ENCODE measurements at regions not wholly inside any gene's neighbourhood (a gene's known extent, or its start where the extent isn't known, plus 50 kb on each side); places are given as distances from the start of the nearest gene placed in this dataset.
"Not testable (repeated sequence)": the region's sequence is repeated elsewhere in the genome, so short reads cannot be mapped to it uniquely, and the experiment has no call there.

DNA sequence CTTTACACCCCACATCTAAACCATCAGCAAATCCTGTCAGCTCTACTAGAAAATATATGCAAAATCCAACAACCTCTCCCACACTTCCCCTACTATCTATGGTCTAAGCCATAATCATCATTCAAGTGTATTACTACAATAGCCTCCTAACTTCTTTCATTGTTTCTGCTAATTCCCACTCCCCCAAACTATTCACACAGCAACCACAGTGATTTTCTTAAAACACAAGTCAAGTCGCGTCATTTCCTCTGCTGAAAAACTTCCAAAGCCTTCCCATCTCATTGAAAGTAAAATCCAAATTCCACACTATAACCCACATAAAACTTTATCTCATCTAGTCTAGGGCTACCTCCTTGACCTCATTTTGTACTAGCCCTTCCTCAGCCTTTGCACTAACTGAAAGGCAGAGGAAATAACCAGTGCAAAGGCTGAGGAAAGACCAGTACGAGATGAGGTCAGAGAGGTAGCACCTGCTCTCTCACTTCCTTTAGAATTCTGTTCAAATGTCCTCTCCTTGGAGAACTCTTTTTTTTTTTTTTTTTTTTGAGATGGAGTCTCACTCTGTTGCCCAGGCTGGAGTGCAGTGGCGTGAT, 65.5 kb upstream of the MDM1 start:
- no peaks in the 10 kb centered on the region for H3K36me3 Mint-ChIP-seq (ENCODE audit: low read depth)
- no peaks in the 10 kb centered on the region for H3K27me3 Mint-ChIP-seq (ENCODE audit: low read depth)

DNA sequence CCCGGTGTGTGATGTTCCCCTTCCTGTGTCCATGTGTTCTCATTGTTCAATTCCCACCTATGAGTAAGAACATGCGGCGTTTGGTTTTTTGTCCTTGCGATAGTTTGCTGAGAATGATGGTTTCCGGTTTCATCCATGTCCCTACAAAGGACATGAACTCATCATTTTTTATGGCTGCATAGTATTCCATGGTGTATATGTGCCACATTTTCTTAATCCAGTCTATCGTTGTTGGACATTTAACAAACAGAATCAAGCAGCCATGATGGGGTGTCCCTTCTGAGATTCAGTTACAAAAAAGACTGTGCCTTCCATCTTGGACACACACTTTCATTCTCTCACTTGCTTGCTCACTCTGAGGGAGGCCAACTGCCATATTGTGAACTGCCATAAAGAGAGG, 66.5 kb upstream of the MDM1 start:
- DNase-seq (ENCODE audit: low read depth, low spot score); H3K4me1 Mint-ChIP-seq; H3K36me3 Mint-ChIP-seq (ENCODE audit: low read depth); H3K4me3 Mint-ChIP-seq; H3K9me3 Mint-ChIP-seq; H3K27ac Mint-ChIP-seq (ENCODE audit: unreplicated experiment); H3K27me3 Mint-ChIP-seq (ENCODE audit: low read depth): not testable (repeated sequence)

More for the DNA sequence above, 65.5 kb upstream of the MDM1 start:
- no peak overlapping the region for H3K4me3 Mint-ChIP-seq
- no peaks in the 10 kb centered on the region for H3K4me1 Mint-ChIP-seq
- TF ChIP-seq, protein P1, sequence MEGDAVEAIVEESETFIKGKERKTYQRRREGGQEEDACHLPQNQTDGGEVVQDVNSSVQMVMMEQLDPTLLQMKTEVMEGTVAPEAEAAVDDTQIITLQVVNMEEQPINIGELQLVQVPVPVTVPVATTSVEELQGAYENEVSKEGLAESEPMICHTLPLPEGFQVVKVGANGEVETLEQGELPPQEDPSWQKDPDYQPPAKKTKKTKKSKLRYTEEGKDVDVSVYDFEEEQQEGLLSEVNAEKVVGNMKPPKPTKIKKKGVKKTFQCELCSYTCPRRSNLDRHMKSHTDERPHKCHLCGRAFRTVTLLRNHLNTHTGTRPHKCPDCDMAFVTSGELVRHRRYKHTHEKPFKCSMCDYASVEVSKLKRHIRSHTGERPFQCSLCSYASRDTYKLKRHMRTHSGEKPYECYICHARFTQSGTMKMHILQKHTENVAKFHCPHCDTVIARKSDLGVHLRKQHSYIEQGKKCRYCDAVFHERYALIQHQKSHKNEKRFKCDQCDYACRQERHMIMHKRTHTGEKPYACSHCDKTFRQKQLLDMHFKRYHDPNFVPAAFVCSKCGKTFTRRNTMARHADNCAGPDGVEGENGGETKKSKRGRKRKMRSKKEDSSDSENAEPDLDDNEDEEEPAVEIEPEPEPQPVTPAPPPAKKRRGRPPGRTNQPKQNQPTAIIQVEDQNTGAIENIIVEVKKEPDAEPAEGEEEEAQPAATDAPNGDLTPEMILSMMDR (conservative IDR thresholded peaks at IDR 0.05): no peak
- H3K9me3 Mint-ChIP-seq: peaks cover 2% of the 10 kb centered on the region
- no peak for DNase-seq (ENCODE audit: low read depth, low spot score)
- no peak overlapping the region for H3K27ac Mint-ChIP-seq (ENCODE audit: unreplicated experiment)

DNA sequence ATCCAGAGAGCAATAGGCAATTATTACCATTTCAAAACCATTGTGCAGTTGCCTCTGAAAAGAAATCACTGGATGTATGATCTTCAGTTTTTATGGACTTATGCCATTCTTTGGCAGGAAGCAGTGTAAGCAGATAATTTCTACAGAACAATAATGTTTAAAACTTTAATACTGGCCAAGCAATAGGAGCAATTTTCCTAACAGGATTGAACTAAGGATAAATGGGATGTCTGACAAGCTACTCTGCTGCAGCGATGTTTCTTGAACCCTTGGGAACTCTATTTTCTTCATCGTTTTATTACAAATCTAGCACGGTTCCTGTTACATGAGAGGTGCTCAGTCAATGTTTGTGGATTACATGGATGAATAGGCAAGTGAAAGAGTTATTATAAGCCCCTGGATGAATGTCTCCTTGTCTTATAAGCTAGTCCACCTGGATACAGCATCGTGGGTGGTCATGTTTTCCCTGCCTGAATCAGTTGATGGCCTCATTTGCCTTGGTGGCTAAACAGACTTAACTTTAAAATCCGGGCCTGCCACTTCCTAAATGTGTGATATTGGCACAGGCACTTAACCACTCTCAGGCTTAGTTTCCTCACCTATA, 68.2 kb upstream of the MDM1 start:
- Mint-ChIP-seq H3K27me3 (ENCODE audit: low read depth) (peaks cover 10% of the 10 kb centered on the region), H3K27ac (ENCODE audit: unreplicated experiment) (no peak overlapping the region), H3K9me3 (peaks cover 2% of the 10 kb centered on the region), H3K36me3 (ENCODE audit: low read depth) (no peaks in the 10 kb centered on the region), H3K4me3 (no peak overlapping the region), H3K4me1 (no peaks in the 10 kb centered on the region)
- TF ChIP-seq, protein P1 (conservative IDR thresholded peaks at IDR 0.05): no peak
- DNase-seq (ENCODE audit: low read depth, low spot score): no peak

DNA sequence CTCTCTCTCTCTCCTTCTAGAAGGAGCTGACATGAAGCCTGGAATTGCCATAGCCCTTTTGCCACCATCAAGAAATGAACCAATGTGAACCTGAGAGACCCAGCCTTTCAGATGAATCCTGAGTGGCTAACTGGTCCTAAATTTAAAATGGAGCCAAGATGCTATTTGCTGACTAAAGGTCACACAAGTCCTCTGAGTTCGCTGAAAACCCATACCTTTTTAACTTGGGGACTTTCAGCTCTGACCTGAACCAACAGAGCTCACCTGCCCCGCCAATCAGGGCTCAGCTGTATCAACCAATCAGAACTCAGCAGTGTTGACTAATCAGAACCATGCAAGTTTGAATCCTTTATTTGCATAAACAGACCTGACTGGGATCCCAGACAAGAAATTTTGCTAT, 70.3 kb upstream of the MDM1 start:
- Mint-ChIP-seq H3K36me3 (ENCODE audit: low read depth) (no peaks in the 10 kb centered on the region), H3K9me3 (no peaks in the 10 kb centered on the region), H3K4me1 (no peaks in the 10 kb centered on the region), H3K4me3 (no peak overlapping the region), H3K27me3 (ENCODE audit: low read depth) (peaks cover 21% of the 10 kb centered on the region), H3K27ac (ENCODE audit: unreplicated experiment) (no peak overlapping the region)
- no peak for DNase-seq (ENCODE audit: low read depth, low spot score)
- TF ChIP-seq, protein P1 (conservative IDR thresholded peaks at IDR 0.05): no peak

DNA sequence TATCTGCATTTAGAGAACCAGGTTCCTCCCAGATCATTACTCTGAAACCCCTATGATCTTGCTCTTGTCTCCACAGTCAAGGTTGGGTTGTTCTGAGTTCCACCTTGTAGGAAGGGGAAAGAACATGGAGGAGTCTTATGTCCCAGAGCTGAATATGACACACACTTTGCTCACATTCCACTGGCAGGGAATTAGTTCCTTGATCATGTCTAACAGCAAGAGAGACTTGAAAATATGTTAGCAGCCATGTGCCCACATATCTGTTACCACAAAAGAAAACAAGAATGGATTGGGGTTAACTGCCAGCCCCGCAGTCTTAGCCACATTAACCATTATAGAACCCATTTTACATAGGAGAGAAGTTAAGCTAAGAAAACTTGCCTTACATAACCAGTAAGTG, 71.1 kb upstream of the MDM1 start:
- no peaks in the 10 kb centered on the region for H3K9me3 Mint-ChIP-seq
- DNase-seq (ENCODE audit: low read depth, low spot score): no peak
- H3K4me1 Mint-ChIP-seq: no peaks in the 10 kb centered on the region
- H3K27me3 Mint-ChIP-seq (ENCODE audit: low read depth): peaks cover 21% of the 10 kb centered on the region
- no peak overlapping the region for H3K27ac Mint-ChIP-seq (ENCODE audit: unreplicated experiment)
- H3K36me3 Mint-ChIP-seq (ENCODE audit: low read depth): no peaks in the 10 kb centered on the region
- TF ChIP-seq, protein P1 (conservative IDR thresholded peaks at IDR 0.05): no peak
- H3K4me3 Mint-ChIP-seq: no peak overlapping the region

DNA sequence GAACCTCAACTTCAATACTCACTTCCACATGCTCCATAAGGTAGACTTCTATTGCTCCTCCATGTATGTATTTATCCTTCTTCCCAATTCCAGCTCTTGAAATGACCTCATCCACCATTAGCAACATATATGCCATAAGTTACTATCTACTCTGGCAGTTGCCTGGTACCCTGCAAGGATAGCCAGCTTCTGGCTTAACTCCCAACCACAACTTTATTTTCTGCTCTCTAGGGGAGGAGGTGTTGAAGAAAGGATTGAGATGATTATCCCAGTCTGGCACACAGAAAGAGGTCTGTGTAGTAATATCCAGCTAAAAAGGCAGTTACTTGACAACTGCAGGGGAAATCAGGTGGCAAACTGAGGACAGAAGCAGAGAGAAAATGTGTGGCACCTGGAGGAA, 71.5 kb upstream of the MDM1 start:
- H3K27ac Mint-ChIP-seq (ENCODE audit: unreplicated experiment): no peak overlapping the region
- H3K4me1 Mint-ChIP-seq: no peaks in the 10 kb centered on the region
- no peak overlapping the region for H3K4me3 Mint-ChIP-seq

More for the DNA sequence above, 71.5 kb upstream of the MDM1 start:
- Mint-ChIP-seq H3K36me3 (ENCODE audit: low read depth) (no peaks in the 10 kb centered on the region), H3K9me3 (no peaks in the 10 kb centered on the region), H3K27me3 (ENCODE audit: low read depth) (peaks cover 21% of the 10 kb centered on the region)
- TF ChIP-seq, protein P1 (conservative IDR thresholded peaks at IDR 0.05): no peak
- DNase-seq (ENCODE audit: low read depth, low spot score): no peak
